Prostate gland (tissue), 2 donors: ENCODE measurements at regions not wholly inside any gene's neighbourhood (a gene's known extent, or its start where the extent isn't known, plus 50 kb on each side); places are given as distances from the start of the nearest gene placed in this dataset.

ENCODE experiments used
- POLR2A ChIP-seq: fragments of 450-650 bp; IDR thresholded peaks from one replicate; pipeline ENCODE4 v1.6.1; 2016; ENCODE audit warnings: antibody characterized with exemption, mild to moderate bottlenecking
- POLR2AphosphoS5 ChIP-seq: sonication (generic); formaldehyde crosslinking; IDR thresholded peaks from one replicate; pipeline ENCODE4 v1.6.1; 2017; ENCODE audit warnings: antibody characterized with exemption
- TF ChIP-seq, protein P1 (sequence below), 4 experiments: fragments of 200-600 bp in 2 of 4; fragments of 450-650 bp in 2 of 4; sonication (generic) in 2 of 4; IDR thresholded peaks; 1 replicate in 3 of 4; 2 replicates in 1 of 4; pipeline ENCODE4 v1.5.1; 2016 to 2019; ENCODE audit warnings: antibody characterized with exemption in 4 of 4, mild to moderate bottlenecking in 2 of 4, moderate library complexity in 2 of 4

DNA sequence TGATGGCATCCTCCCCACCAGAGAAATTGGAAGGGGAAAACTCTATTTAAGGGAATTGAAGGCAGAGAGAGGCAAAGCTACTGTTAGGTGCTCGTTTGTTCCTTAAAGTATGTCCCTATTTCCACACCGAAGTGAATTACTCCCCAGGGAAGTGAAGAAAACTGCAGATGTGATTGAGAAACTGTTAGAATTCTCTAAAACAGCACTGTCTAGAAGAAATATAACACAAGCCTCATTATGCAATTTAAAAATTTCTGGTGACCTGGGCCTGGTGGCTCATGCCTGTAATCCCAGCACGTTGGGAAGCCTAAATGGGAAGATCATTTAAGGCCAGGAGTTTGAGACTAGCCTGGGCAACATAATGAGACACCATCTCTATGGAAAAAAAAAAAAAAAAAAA, 305.0 kb downstream of the SHQ1 start:
- TF ChIP-seq POLR2AphosphoS5 (no peak), POLR2A (no peak)
- TF ChIP-seq, protein P1, sequence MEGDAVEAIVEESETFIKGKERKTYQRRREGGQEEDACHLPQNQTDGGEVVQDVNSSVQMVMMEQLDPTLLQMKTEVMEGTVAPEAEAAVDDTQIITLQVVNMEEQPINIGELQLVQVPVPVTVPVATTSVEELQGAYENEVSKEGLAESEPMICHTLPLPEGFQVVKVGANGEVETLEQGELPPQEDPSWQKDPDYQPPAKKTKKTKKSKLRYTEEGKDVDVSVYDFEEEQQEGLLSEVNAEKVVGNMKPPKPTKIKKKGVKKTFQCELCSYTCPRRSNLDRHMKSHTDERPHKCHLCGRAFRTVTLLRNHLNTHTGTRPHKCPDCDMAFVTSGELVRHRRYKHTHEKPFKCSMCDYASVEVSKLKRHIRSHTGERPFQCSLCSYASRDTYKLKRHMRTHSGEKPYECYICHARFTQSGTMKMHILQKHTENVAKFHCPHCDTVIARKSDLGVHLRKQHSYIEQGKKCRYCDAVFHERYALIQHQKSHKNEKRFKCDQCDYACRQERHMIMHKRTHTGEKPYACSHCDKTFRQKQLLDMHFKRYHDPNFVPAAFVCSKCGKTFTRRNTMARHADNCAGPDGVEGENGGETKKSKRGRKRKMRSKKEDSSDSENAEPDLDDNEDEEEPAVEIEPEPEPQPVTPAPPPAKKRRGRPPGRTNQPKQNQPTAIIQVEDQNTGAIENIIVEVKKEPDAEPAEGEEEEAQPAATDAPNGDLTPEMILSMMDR (IDR thresholded peaks at IDR 0.05), result no peak
